Mucosa of descending colon (tissue), 3 donors: ENCODE measurements at regions not wholly inside any gene's neighbourhood (a gene's known extent, or its start where the extent isn't known, plus 50 kb on each side); places are given as distances from the start of the nearest gene placed in this dataset.

Source experiments
- ATAC-seq: fragments of 200-7000 bp; cut with Tn5 transposase; one replicate; pipeline ENCODE4 v1.9.1; 2020; ENCODE audit warnings: mild to moderate bottlenecking, moderate library complexity
- DNase-seq, 3 donors: peaks; one replicate each; pipeline ENCODE4 v3.0.0-alpha.2; 2020
- H3K36me3 ChIP-seq: fragments of 200-600 bp; one replicate; pipeline ENCODE4 v1.8.0; 2021; ENCODE audit warnings: low read depth, mild to moderate bottlenecking
- H3K4me1 ChIP-seq: fragments of 200-600 bp; one replicate; pipeline ENCODE4 v1.8.0; 2021; ENCODE audit warnings: low read depth, mild to moderate bottlenecking
- H3K4me3 ChIP-seq: fragments of 200-600 bp; one replicate; pipeline ENCODE4 v1.8.0; 2021; ENCODE audit warnings: mild to moderate bottlenecking
- H3K9me3 ChIP-seq: fragments of 200-600 bp; one replicate; pipeline ENCODE4 v1.8.0; 2021; ENCODE audit warnings: mild to moderate bottlenecking
- CTCF ChIP-seq: fragments of 200-600 bp; IDR thresholded peaks from one replicate; pipeline ENCODE4 v1.8.0; 2022; ENCODE audit warnings: antibody characterized with exemption, mild to moderate bottlenecking
- intact Hi-C, 2 donors: fragments of 100-400 bp; cut with DNase I in 1 of 2; cut with micrococcal nuclease in 1 of 2; formaldehyde crosslinking; loops; one replicate each; pipeline versions ENCODE4 v1.11.0 to v1.11.1; 2022; cut with DNase I, micrococcal nuclease
- donor health status: DM: no; HTN: no; CAD: no; lungs with moderate emphysema.
- donor health status: DM: no; HTN: no; CAD: no.
- donor health status: DM: no; HTN: yes; CAD: no.

GRCh38 chr1:187096689-187097088 lies 267.9 kb downstream of the PLA2G4A start:
- intact Hi-C loops, result no loop called here
- Histone ChIP-seq H3K9me3 (no peaks in the 10 kb centered on the region), H3K4me3 (no peak overlapping the region), H3K36me3 (no peaks in the 10 kb centered on the region), H3K4me1 (no peaks in the 10 kb centered on the region)
- DNase-seq (no peak), ATAC-seq (no peak)
- no peak for TF ChIP-seq CTCF

- Histone ChIP-seq H3K36me3 (no peaks in the 10 kb centered on the region), H3K4me3 (no peak overlapping the region), H3K9me3 (no peaks in the 10 kb centered on the region), H3K4me1 (no peaks in the 10 kb centered on the region)
- intact Hi-C loops, result no loop called here
- TF ChIP-seq CTCF, result no peak
- DNase-seq (no peak), ATAC-seq (no peak)
Measured at GRCh38 chr1:187110351-187110750, 281.6 kb downstream of the PLA2G4A start.

- ATAC-seq (no peak), DNase-seq (no peak)
- H3K4me3 ChIP-seq, result no peak overlapping the region
- H3K9me3 ChIP-seq, result no peaks in the 10 kb centered on the region
- no peaks in the 10 kb centered on the region for H3K4me1 ChIP-seq
- no peak for TF ChIP-seq CTCF
- intact Hi-C loops, result no loop called here
- H3K36me3 ChIP-seq, result no peaks in the 10 kb centered on the region
Measured at GRCh38 chr1:187114792-187115191, 286.0 kb downstream of the PLA2G4A start.

- no peaks in the 10 kb centered on the region for H3K9me3 ChIP-seq
- H3K4me3 ChIP-seq, result no peak overlapping the region
- intact Hi-C loops, result no loop called here
- ATAC-seq, result no peak
- H3K36me3 ChIP-seq, result no peaks in the 10 kb centered on the region
- H3K4me1 ChIP-seq, result no peaks in the 10 kb centered on the region
- TF ChIP-seq CTCF, result no peak
- no peak for DNase-seq
Measured at GRCh38 chr1:187121661-187122060, 292.9 kb downstream of the PLA2G4A start.

GRCh38 chr1:187122566-187122965 lies 293.8 kb downstream of the PLA2G4A start:
- intact Hi-C loops, result no loop called here

More at GRCh38 chr1:187122566-187122965, 293.8 kb downstream of the PLA2G4A start:
- ATAC-seq (no peak), DNase-seq (no peak)
- Histone ChIP-seq H3K36me3 (no peaks in the 10 kb centered on the region), H3K4me3 (no peak overlapping the region), H3K4me1 (no peaks in the 10 kb centered on the region), H3K9me3 (no peaks in the 10 kb centered on the region)
- no peak for TF ChIP-seq CTCF
